ENCODE measurements at regions not wholly inside any gene's neighbourhood (a gene's known extent, or its start where the extent isn't known, plus 50 kb on each side); places are given as distances from the start of the nearest gene placed in this dataset.
"Not testable (repeated sequence)": the region's sequence is repeated elsewhere in the genome, so short reads cannot be mapped to it uniquely, and the experiment has no call there.

- DNase-seq (ENCODE audit: low read depth, low spot score), result no peak
Observed at GRCh38 chr12:115898670-115899069, 378.8 kb downstream of the MED13L start.

- DNase-seq (ENCODE audit: low read depth, low spot score), result no peak
Observed at GRCh38 chr12:115897729-115898128, 379.8 kb downstream of the MED13L start.

GRCh38 chr12:115895247-115895646 lies 382.2 kb downstream of the MED13L start:
- no peak for DNase-seq (ENCODE audit: low read depth, low spot score)

- no peak for DNase-seq (ENCODE audit: low read depth, low spot score)
Observed at GRCh38 chr12:115891556-115892164, 385.8 kb downstream of the MED13L start.

GRCh38 chr12:115886666-115887065 lies 390.8 kb downstream of the MED13L start:
- no peak for DNase-seq (ENCODE audit: low read depth, low spot score)

- no peak for DNase-seq (ENCODE audit: low read depth, low spot score)
Observed at GRCh38 chr12:115885040-115885690, 392.3 kb downstream of the MED13L start.

- DNase-seq (ENCODE audit: low read depth, low spot score), result no peak
Observed at GRCh38 chr12:115882936-115883335, 394.6 kb downstream of the MED13L start.

GRCh38 chr12:115880238-115880637 lies 397.3 kb downstream of the MED13L start:
- DNase-seq (ENCODE audit: low read depth, low spot score), result no peak

- no peak for DNase-seq (ENCODE audit: low read depth, low spot score)
Observed at GRCh38 chr12:115879354-115879753, 398.1 kb downstream of the MED13L start.

GRCh38 chr12:115873451-115874082 lies 403.9 kb downstream of the MED13L start:
- DNase-seq (ENCODE audit: low read depth, low spot score), result no peak

GRCh38 chr12:115872919-115873357 lies 404.6 kb downstream of the MED13L start:
- no peak for DNase-seq (ENCODE audit: low read depth, low spot score)

GRCh38 chr12:115872212-115872611 lies 405.3 kb downstream of the MED13L start:
- DNase-seq (ENCODE audit: low read depth, low spot score), result no peak

- DNase-seq (ENCODE audit: low read depth, low spot score), result no peak
Observed at GRCh38 chr12:115871714-115872113, 405.8 kb downstream of the MED13L start.

GRCh38 chr12:115870510-115870909 lies 407.0 kb downstream of the MED13L start:
- DNase-seq (ENCODE audit: low read depth, low spot score), result no peak

GRCh38 chr12:115870021-115870420 lies 407.5 kb downstream of the MED13L start:
- no peak for DNase-seq (ENCODE audit: low read depth, low spot score)

- DNase-seq (ENCODE audit: low read depth, low spot score), result no peak
Observed at GRCh38 chr12:115869604-115870003, 407.9 kb downstream of the MED13L start.

- DNase-seq (ENCODE audit: low read depth, low spot score), result no peak
Observed at GRCh38 chr12:115868624-115869023, 408.9 kb downstream of the MED13L start.

- no peak for DNase-seq (ENCODE audit: low read depth, low spot score)
Observed at GRCh38 chr12:115867854-115868253, 409.6 kb downstream of the MED13L start.

- DNase-seq (ENCODE audit: low read depth, low spot score), result no peak
Observed at GRCh38 chr12:115866909-115867525, 410.5 kb downstream of the MED13L start.

GRCh38 chr12:115866281-115866680 lies 411.2 kb downstream of the MED13L start:
- not testable (repeated sequence) for DNase-seq (ENCODE audit: low read depth, low spot score)

- no peak for DNase-seq (ENCODE audit: low read depth, low spot score)
Observed at GRCh38 chr12:115864396-115864795, 413.1 kb downstream of the MED13L start.

GRCh38 chr12:115860619-115861018 lies 416.9 kb downstream of the MED13L start:
- DNase-seq (ENCODE audit: low read depth, low spot score), result no peak

GRCh38 chr12:115859231-115859630 lies 418.3 kb downstream of the MED13L start:
- no peak for DNase-seq (ENCODE audit: low read depth, low spot score)
